ENCODE measurements at regions not wholly inside any gene's neighbourhood (a gene's known extent, or its start where the extent isn't known, plus 50 kb on each side); places are given as distances from the start of the nearest gene placed in this dataset.

DNA sequence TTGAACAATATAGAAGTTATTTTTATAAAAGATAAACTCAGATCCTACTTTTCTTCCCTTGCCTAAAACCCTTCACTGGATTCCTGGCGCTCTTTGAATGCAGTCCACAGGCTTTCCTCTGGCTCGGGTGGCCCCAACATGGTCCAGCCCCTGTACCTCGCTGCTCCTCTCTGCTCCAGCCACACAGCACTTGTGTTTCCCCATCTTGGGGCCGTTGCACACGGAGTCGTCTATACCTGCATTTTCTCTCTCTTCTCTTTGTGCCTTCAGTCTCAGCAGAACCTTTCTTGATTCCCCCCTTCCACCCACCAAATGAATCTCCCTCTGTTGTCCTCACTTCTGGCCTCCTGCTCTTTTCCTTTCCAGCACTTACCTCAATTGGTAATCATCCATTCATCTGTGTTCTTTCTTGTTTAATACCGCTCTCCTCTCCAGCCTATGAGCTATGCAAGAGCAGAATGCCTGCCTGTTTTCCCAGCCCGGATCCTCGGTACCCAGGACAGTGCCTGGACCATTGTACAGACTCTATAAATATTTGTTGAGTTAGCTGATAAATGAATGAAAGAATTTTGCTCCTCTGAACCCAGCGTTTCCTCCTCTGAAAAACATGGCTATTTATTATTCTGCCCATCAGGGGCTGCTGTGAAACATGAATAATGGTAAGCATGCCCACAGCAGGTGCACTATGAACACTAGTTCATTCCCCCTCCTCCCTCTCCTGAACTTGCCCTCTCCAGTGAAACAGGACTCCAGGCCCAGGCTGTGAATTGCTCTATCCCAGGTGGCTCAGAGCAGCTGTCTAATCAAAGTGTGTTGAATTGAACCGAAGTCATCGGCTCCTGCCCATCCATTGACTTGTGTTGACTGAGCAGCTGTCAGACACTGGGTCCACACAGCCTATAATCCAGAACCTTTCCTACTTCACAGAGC is 266.9 kb downstream of the PTPRU start:
- no peak for DNase-seq (ENCODE audit: low read depth, low spot score)

DNA sequence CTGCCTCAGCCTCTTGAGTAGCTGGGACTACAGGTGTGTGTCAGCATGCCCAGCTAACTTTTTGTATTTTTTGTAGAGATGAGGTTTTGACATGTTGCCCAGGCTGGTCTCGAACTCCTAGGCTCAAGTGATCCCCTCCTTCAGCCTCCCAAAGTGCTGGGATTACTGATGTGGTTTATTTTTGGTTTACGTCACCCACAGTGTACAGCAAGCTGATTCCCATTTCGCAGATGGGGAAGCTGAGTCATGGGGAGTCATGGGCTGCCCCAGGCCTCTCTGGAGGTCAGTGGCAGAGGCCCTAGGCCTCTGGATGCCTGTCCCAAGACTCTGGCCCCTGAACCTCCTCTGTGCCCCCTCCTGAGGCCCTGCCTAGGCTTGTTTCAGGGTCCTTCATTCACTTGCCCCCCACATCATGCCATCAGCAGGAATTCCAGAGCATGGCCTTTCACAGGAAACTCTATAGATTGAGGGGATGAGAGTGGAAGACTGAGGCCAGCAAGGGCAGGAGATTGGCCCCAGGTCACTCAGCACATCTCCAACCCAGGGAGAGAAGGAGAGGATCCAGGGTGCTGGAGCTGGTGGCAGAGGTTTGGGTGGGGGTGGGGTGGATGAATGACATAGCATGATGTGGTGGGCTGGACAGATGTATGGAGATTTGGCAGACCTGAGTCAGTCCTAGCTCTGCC is 266.0 kb downstream of the PTPRU start:
- no peak for DNase-seq (ENCODE audit: low read depth, low spot score)

DNA sequence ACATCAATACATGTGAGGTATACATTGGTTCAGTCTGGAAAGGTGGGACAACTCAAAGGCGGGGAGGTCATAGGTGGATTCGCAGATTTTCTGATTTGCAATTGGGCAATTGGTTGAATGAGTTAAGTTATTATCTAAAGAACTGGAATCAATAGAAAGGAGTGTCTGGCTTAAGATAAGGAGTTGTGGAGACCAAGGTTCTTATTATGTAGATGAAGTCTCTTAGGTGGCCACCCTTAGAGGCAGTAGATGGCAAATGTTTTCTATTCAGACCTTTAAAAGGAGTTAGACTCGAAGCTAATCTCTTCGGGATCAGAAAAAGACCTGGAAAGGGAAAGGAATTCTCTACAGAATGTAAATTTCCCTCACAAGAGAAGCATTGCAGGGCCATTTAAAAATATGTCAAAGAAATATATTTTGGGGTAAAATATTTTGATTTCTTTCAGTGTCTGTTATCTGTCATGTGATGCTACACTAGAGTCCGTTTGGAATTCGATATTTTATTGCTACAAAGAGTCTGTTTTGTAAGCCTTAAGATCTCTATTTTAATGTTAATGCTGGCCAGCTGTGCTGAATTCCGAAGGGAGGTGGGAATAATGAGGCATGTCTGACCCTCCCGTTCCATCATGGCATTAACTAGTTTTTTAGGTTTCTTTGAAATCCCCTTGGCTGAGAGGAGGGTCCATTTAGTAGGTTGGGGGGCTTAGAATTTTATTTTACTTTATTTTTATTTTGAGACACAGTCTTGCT is 265.1 kb downstream of the PTPRU start:
- peak; percentile 40 for DNase-seq (ENCODE audit: low read depth, low spot score)

DNA sequence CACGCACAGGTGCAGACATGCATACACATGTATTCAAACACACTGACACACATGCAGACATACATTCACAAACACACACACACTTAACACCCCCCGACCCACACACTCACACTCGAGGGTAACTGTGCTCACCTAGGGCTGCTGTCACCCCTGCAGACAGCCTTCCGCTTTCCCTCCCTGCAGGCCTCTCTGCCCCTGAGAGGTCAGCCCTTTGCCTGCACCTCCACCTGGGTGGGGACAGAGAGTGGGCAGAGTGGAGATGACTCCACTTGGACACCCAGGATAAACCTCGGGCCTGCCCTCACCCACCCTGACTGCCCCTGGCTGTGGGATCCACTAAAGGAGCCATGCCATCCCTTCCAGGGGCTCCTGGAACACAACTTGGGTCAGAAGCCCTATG is 264.3 kb downstream of the PTPRU start:
- no peak for DNase-seq (ENCODE audit: low read depth, low spot score)

DNA sequence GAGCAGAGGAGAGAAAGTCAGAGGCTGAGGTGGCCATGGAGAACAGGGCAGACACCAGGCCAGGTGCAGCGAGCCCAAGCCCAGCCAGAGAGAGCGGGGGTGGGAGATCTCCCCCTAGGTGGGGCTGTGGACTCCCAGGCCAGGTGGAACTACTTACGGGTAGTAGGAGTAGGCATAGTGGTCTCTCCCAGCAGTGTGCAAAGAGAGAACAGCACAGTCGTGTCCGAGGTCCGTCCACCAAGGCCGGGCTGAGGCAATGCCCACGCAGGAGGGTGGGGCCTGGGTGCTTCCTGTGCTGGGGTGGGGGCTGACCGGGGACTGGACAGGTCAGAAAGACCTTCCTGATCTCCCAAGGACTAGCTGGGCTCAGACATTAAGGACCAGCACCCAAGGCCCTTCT is 263.7 kb downstream of the PTPRU start:
- no peak for DNase-seq (ENCODE audit: low read depth, low spot score)

DNA sequence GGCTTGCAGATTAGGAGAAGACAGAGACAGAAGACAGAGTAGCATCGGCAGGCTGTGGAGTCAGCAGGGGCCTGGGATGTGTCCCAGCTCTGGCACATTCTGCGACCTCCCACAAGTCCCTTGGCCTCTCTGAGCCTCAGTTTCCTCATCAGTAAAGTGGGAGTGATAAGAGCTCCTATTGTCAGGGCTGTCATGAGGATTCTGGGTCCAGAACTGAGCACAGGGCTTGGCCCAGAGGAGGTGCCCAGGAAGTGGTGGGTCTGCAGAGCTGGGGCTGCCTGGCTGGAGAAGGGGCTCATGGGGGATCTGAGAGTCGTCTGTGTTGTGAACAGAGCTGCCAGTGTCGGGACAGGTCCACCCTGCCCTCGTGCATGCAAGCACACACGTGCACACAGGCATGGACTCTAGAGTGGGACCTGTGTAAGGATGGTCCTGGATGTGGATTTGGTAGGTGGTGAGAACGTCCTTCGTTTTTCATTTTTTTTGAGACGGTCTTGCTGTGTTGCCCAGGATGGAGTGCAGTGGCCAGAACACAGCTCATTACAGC is 262.9 kb downstream of the PTPRU start:
- no peak for DNase-seq (ENCODE audit: low read depth, low spot score)

DNA sequence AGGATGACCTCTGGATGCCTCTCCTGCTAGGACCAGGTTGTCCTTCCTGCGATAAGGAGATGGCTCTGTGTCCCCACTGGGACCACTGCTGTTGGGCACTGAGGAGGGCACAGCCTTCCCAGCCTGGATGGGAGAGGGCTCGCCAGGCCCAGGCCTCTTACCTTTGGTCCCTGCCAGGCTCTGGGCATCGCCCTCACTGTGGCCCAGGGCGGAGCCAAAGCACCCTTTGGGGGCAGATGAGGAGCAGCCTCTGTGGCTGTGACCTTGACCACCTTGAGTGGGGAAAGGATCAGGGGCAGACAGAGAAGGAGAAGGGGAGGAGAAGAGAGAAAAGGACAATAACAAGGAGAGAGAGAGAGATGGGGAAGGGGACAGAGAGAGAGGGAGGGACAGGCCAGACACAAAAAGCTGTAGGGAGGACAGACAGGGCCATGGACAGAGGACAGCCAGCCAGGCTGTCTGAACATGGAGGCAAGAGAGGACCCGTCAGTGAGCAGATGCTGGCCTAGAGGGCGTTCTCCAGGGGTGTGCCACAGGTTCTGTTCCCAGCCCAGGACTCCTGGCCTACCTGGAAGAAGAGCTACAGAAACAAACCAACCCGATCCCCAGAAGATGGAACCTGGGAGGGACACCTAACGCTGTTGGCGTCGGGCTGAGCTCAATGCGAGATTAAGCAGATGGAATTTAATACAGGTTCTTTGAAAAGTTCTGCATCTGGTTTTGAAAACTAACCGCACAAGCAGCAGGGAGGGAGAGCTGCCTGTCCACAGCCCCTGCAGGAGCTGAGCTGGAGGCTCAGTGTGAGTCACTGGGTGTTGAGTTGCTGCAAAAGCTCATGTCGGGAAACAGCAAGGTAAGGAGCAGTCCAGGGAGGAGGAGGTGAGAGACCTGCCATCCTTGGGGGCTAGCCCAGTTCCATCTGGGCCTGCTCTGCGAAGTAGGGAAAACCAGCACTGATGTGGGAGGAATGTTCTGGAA is 262.1 kb downstream of the PTPRU start:
- DNase-seq (ENCODE audit: low read depth, low spot score), result no peak

DNA sequence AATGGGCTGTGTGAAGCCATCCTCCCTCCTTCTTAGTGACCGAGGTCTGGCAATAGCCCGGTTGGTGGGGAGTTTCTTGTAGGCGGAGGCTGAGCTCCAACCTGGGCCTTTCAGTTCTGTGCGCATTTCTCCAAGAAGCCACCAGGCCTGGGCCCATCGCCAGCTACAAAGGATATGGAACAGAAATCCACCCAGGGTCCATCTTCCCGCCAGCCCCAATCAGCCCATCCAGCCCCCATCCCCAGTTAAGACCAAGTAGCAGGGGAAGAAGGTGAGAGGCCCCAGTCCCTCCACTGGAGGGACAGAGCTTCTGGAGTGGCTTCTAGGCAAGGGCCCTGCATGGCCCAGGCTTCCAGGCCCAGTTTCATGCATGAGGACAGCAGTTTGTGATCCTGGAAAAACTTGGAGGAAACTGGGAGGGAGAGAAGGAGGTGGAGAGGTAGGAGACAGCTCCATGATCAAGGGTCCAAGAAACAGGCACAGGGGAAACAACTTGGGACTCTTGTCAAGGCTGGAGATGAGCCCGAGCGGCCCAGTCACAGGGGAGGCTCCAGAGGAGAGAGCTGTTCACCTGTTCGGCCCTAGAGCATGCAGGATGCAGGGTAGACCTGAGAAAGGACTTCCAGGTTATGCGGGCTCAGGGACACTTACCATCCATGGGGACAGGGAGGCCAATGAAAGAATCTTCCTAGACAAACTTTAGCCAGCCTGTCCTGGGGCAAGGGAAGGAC is 261.2 kb downstream of the PTPRU start:
- DNase-seq (ENCODE audit: low read depth, low spot score), result no peak

DNA sequence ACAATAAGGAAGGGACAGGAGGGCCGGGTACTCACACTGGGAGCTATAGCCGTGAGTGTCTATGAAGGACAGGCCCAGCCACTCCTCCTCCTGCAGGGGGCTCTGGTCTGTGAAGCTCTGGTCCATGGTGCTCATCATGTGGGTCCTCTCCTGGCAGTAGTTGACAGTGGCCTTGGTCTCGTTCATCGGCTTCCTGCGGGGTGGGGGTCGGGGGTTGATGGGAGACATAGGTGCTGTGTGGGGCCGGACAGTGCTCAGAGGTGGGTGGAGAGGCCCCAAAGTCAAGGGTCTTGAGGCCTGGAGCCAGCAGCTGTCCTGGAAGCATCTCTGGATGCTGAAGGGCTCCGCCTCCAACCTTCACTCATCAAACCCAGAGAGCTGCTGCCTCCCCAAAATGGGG is 260.4 kb downstream of the PTPRU start:
- no peak for DNase-seq (ENCODE audit: low read depth, low spot score)

DNA sequence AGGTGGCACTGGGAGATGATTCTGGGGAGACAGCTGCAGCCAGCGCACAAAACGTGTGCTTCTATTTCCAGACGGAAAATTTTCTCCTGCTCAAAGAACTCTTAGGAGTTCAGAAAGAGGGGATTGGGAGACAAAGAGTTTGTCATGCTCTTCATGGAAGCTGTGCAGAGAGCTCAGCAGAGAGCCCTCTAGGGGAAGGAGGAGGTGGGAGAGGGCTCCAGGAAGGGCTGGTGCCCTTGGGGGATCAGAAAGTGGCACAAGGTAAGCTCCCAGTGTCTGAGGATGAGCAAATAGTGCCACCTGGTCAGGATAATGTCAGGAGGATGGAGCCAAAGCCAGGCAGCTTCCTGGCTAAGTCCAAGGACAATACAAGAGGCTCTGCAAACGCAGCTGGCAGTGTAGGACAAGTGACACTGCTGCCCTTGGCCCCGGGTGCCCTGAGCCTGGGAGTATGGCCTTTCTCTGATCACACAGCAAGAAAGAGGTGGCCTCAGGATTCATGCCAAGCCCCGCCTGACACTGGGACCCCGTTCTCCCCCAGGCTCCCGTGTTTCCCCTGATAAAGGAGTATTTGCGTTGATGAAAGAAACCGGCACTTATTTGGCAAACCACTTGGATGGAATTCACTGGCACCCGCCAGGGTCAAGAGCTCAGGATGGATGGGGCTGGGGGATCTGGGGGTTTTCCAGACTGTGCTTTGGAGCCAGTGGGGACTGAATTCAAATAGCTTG is 254.0 kb downstream of the PTPRU start:
- no peak for DNase-seq (ENCODE audit: low read depth, low spot score)

DNA sequence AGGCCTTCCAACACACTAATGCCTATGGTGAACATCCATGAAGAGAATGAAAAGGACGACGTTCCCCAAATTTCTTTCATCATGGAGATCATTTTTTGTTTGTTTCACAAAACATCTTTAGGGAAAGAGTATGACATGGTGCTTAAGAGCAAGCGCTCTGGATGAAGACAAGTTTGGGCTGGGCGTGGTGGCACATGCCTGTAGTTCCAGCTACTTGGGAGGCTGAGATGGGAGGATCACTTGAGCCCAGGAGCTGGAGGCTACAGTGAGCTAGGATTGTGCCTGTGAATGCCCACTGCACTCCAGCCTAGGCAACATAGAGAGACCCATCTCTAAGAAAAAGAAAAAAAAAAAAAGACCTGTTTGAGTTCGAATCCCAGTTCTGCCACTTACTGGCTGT is 253.1 kb downstream of the PTPRU start:
- DNase-seq (ENCODE audit: low read depth, low spot score), result no peak

DNA sequence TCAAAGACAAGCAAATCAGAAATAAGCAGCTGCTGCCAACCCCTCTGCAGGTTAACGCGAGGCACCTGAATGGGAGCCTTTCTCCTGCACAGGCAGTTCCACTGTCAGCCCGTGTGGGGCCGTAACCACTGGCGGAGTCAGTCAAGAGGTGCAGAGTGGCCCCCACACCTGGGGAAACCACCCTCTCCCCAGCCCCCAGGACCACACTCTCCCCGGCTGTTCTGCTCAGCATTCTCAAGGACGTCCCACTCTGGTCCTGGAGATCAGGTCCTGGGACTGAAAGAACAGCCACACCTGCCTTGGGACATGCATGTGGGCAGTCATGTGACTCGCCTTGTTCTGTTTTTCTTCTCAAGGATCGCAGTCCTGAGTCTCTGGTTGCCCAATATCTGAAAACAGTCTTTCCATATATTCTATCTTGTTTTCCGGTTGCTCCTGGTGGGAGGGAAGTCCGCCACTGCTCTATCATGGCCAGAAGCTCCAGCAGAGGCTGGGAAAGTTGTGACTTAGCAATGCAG is 252.5 kb downstream of the PTPRU start:
- no peak for DNase-seq (ENCODE audit: low read depth, low spot score)

DNA sequence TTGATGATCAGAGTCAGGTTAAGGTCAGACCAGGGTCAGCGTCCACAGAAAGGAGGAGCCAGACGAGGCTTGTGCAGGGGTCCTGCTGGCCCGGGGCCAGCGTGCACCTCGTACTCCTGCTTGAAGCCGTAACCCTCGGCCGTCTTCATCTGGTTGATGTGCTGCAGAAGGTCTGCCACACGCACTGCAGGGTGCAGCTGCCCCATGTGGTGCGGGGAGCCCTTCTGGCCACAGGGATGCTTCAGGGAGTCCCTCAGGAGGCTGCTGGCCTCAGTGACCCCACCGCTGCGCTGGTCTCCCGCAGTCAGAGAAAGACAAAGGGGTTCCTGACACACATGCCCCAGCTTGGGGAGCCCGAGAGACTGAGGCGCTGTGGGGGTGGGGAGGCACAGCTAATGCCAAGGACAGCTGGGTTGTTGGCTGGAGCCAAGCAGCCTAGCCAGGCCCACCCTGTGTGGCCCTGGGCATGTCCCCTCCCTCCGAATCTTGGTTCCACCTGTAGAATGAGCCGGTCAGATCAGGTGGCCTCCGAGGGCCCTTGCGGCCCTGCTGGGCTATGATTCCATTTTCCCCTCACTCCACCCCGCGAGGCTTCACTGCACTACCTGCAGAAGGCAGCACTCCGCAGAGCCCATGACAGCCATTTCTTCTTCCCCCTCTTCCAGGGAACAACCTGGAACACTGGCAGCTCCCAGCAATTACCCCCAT is 251.9 kb downstream of the PTPRU start:
- DNase-seq (ENCODE audit: low read depth, low spot score), result no peak

DNA sequence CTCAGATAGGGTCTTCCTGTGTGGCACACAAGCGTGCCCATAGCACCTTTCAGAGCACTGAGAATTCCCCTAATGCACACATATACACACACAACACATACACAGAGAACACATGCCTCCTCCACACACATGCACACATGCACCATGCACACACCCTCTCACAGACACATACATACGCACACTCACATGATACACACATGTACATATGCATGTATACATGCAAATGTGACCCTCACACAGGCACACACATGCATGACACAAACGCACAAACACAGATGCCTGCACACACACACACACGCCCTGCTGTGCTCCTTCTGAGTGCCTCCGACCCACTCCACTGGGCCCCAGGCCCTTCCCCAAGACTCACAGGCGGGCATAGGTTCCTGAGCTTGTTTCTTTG is 251.0 kb downstream of the PTPRU start:
- no peak for DNase-seq (ENCODE audit: low read depth, low spot score)

DNA sequence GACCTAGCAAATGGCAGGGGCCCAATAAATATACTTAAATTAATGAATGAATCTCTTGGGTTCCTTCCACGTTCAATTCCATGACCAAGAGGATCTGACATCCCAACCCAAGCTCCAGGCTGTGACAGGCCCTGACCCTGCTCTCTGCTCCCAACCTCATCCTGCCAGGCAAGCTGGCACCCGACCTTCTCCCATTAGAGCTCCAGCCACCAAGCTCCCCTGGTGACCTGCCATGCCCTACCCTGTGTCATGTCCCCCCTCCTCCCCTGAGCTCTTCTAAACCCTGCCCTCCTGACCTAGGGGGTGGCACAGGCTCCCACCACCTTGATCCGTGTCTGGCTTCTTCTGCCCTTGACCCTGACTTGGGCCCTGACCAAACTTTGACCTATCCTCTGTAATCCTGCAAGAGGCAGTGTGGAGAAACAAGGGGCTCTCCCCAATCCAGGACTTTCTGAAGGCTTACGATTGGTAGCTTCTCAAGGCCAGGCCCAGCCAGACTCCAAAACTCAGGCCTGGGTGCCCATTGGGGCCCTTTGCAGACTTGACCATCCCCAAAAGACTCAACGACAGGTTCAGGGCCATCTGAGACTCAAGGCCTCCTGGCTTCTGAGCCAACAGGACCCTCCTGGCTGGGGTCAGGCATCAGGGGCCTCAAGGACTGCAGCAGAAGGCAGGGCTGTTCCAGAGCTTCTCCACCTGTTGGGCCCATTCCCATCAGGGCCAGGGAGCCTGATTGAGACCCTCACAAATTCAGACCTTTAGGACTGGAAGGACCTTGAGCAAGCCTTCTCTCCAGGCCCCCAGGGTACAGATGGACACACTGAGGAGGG is 249.0 kb downstream of the PTPRU start:
- no peak for DNase-seq (ENCODE audit: low read depth, low spot score)

DNA sequence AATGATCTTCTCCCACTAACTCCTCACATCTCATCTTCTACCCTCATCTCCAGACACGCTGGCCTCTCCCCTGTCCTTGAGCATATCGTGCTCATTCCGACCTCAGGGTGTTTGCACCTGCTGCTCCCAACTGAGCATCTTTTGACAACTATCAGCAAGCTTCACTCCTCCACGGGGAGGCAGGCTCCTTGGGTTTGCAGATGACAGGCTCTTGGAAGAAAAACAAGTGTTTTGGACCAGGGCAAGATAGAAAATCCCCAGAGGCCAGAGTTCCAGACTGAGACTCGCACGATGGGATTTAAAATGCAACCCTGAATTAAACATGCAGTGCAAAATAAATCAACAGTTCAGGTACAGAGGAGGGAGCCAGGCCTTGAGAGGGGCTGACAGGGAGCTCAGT is 246.7 kb downstream of the PTPRU start:
- DNase-seq (ENCODE audit: low read depth, low spot score), result no peak

DNA sequence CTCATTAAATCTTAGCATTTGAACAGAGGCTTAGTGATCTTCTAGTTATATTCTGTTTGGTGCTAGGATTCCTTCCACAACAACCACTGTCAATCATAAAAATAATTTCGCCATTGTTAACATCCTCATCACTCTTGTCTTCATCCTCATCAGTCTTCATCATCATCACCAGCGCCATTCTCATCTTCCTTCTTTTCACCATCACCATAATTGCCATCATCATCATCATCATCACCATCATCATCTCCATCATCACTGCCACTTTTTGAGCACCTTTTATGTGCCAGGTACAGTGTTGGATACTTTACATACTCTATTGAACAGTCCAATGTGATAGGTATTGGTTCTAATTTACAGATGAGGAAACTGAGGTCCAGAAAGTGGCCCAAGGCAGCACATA is 245.7 kb downstream of the PTPRU start:
- no peak for DNase-seq (ENCODE audit: low read depth, low spot score)

DNA sequence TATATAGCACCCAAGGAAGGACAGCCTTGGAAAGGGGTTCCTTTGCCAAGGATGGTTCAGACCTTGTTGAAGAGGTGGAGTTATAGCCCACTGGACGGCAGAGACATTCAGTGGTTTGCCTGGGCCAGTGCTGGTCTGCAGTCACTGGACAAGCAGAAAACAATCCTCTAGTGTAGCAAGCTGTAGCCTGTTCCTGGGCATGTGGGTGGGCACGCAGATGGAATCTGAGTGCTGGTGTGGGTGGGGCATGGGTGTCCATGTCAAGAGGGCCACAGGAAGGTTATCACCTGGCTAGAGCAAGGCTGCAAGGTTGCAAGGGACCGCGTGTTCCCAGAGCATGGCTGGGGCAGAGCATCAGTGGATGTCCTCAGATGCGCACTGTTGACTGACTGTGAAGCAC is 244.7 kb downstream of the PTPRU start:
- no peak for DNase-seq (ENCODE audit: low read depth, low spot score)
